GM19193 (cell line): ENCODE measurements at regions not wholly inside any gene's neighbourhood (a gene's known extent, or its start where the extent isn't known, plus 50 kb on each side); places are given as distances from the start of the nearest gene placed in this dataset.

Experiments used
- POLR2A ChIP-seq: IDR thresholded peaks from 4 replicates; pipeline ENCODE4 v1.6.1; 2011; ENCODE audit not compliant: insufficient read depth, insufficient read length; ENCODE audit errors: extremely low read depth

- TF ChIP-seq POLR2A: no peak
Observed at GRCh38 chr3:118269537-118270125, 765.0 kb downstream of the IGSF11 start.

DNA sequence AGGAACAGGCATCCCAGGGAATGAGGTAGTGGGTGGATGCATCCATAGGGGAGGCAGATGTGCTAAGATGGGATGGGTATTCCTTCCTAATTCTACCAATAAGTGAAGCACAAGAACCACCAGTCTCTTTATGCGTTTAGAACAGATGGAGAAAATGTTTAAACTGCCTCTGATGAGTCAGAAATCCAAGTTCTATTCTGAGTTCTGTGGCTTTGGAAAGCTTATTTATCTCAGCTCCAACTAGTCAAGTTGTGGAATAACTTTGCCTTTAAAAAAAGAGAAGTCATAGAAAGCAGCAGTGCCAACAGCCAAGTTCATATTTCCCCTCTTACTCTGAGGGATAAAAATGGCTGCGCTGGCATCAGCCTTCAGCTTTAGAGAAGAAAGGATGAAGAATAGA, 761.7 kb downstream of the IGSF11 start:
- no peak for TF ChIP-seq POLR2A

- TF ChIP-seq POLR2A: no peak
Observed at GRCh38 chr3:118277814-118278213, 756.8 kb downstream of the IGSF11 start.

- no peak for TF ChIP-seq POLR2A
Observed at GRCh38 chr3:118292841-118293240, 741.8 kb downstream of the IGSF11 start.

- TF ChIP-seq POLR2A: no peak
Observed at GRCh38 chr3:118298133-118298532, 736.5 kb downstream of the IGSF11 start.

DNA sequence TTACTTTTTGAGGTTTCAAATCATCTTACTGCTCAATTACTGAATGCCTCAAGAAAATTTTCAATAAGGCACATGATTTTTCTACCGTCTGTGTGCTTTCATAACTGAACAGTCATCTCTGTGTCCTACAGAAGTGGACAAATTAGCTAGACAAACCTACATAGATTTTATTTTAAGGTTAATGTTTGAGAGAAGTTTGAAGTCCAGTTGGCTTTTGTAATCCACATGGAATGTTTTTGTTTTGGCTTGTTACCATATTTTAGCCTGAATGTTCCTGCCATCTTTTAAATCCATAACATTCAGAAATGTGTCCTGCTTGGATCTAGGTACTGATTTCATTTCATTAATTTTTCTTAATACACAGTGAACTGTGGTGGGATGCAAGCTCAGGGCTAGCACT, 730.1 kb downstream of the IGSF11 start:
- no peak for TF ChIP-seq POLR2A

- TF ChIP-seq POLR2A: no peak
Observed at GRCh38 chr3:118332699-118333098, 701.9 kb downstream of the IGSF11 start.

GRCh38 chr3:118337649-118338048, 697.0 kb downstream of the IGSF11 start:
- TF ChIP-seq POLR2A: no peak

GRCh38 chr3:118347396-118348168, 687.1 kb downstream of the IGSF11 start:
- no peak for TF ChIP-seq POLR2A

- no peak for TF ChIP-seq POLR2A
Observed at GRCh38 chr3:118348169-118348557, 686.5 kb downstream of the IGSF11 start.

DNA sequence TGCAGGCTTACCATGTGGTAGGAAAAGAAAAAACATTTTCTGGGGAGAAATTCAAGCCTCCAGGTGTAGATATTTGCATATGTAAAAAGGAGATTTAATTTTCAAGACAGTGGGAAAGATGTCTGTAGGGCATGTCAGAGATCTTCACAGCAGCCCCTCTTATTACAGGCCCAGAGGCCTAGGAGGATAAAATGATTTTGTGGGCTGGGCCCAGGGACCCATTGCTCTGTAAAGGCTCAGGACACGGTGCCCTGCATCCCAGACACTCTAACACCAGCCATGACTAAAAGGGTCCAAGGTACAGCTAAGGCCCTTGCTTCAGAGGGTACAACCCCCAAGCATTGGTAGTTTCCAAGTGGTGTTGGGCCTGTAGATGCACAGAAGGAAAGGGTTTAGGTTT, 680.1 kb downstream of the IGSF11 start:
- no peak for TF ChIP-seq POLR2A

- TF ChIP-seq POLR2A: no peak
Observed at GRCh38 chr3:118369892-118370491, 664.7 kb downstream of the IGSF11 start.

DNA sequence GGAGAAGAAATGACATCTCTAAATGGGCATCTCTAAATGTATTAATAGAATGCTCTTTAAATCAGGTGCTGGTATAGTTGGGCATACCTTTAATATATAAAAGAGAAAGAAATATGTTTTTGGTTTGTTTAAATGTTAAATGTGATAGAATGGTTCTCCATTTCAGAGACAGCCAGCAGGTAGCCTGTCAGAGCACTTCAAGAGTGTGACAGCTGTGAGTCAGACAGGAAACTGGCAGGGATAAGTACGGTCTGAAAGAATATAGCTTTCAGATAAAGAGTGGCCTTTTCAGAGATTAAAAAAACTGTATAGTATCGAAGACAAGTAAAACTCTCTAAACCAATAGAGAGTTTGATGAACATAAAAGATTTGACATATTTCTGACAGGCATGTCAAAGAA, 654.1 kb downstream of the IGSF11 start:
- TF ChIP-seq POLR2A: no peak

GRCh38 chr3:118396491-118396890, 638.2 kb downstream of the IGSF11 start:
- TF ChIP-seq POLR2A: no peak

DNA sequence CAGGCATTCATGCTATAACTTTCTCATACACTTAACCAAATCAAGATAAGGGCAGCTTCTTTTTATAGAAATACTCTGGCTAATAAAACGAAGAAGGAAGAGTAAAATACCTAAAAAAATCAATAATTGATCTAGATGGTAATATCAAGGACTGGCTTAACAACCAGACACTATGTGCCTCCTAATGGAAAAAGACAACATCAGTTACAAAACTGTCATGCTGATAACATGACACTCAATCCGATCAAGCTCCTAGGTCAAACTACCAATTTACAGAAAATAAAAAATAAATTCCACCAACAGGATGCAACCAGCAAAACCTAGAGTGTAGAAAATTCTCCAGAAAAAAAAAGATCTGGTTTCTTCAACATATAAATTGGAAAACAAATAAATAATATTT, 634.6 kb downstream of the IGSF11 start:
- TF ChIP-seq POLR2A: no peak

DNA sequence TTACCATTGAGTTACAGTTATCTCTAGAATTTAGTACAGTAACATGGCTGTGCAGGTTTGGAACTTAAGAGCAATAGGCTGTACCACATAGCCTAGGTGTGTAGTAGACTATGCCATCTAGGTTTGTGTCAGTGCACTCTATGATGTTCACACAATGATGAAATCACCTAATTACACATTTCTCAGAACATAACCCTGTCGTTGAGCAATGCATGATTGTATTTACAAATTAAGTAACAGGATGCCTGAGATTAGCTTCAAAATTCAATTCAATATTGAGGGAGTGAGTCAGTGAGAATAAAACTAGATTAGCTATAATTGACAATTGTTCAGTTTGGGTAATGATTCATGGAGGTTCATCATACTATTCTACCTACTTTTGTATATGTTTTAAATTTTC, 633.8 kb downstream of the IGSF11 start:
- no peak for TF ChIP-seq POLR2A
